Pancreas (tissue), 10 donors: ENCODE measurements at regions not wholly inside any gene's neighbourhood (a gene's known extent, or its start where the extent isn't known, plus 50 kb on each side); places are given as distances from the start of the nearest gene placed in this dataset.
A peak's percentile ranks its signal among the peaks of the same experiment; 100 is the strongest.

Source experiments
- ATAC-seq, 4 donors: fragments of 200-7000 bp; cut with Tn5 transposase; one replicate each; pipeline versions ENCODE4 v1.8.0 to v1.9.1; 2020; ENCODE audit warnings: mild to moderate bottlenecking in 4 of 4, moderate library complexity in 4 of 4
- DNase-seq, 6 donors: peaks; one replicate each; pipeline ENCODE4 v3.0.0-alpha.2; 2020
- FAIRE-seq: peaks from 2 replicates; lab custom pipeline; 2012; peaks lifted over from hg19 to GRCh38; lab: Jason Lieb, UNC
- H3K27ac ChIP-seq, 4 donors: fragments of 200-600 bp; sonication (generic); 1 replicate in 3 of 4; 2 replicates in 1 of 4; pipeline versions ENCODE4 v1.5.0 to v1.8.0; 2020
- H3K27me3 ChIP-seq, 4 donors: fragments of 200-600 bp; one replicate each; pipeline ENCODE4 v1.8.0; 2021
- H3K36me3 ChIP-seq, 3 donors: fragments of 200-600 bp; sonication (generic) in 1 of 3; one replicate each; pipeline versions ENCODE4 v1.5.0 to v1.8.0; 2020 to 2021
- H3K4me1 ChIP-seq, 3 donors: fragments of 200-600 bp; one replicate each; pipeline ENCODE4 v1.8.0; 2021
- H3K4me3 ChIP-seq, 4 donors: fragments of 200-600 bp; sonication (generic) in 2 of 4; one replicate each; pipeline versions ENCODE4 v1.5.0 to v1.8.0; 2020 to 2021
- H3K9me3 ChIP-seq, 4 donors: fragments of 200-600 bp; one replicate each; pipeline ENCODE4 v1.8.0; 2021
- WGBS, 2 donors: extraction: QIAGEN DNeasy Blood & Tissue Kit; methylation state at CpG; one replicate each; pipeline ENCODE4 v1.1.7; 2013; 5-methylcytosine and 5-hydroxymethylcytosine counted together
- intact Hi-C, 3 donors: fragments of 100-400 bp; cut with DNase I; formaldehyde crosslinking; loops; one replicate each; pipeline versions ENCODE4 v1.11.1 to v1.14.2; 2022
- TF ChIP-seq, protein P1 (sequence below), 4 donors: fragments of 200-600 bp; sonication (generic) in 3 of 4; IDR thresholded peaks; one replicate each; pipeline versions ENCODE4 v1.5.0 to v1.8.0; 2021; ENCODE audit warnings: antibody characterized with exemption in 4 of 4
- donor health status: healthy with polysubstance abuse.
- donor health status: DM: no; HTN: no; CAD: no; lungs with moderate emphysema.
- donor health status: DM: no; HTN: no; CAD: no.
- donor health status: control.
- donor health status: control.
- donor health status: Bipolar disorder and iron deficiency.
- donor health status: DM: yes; HTN: yes; CAD: no.
- donor health status: DM: no; HTN: no; CAD: no.
- donor health status: DM: no; HTN: no; CAD: no.
- donor health status: DM: yes; HTN: yes; CAD: no.

DNA sequence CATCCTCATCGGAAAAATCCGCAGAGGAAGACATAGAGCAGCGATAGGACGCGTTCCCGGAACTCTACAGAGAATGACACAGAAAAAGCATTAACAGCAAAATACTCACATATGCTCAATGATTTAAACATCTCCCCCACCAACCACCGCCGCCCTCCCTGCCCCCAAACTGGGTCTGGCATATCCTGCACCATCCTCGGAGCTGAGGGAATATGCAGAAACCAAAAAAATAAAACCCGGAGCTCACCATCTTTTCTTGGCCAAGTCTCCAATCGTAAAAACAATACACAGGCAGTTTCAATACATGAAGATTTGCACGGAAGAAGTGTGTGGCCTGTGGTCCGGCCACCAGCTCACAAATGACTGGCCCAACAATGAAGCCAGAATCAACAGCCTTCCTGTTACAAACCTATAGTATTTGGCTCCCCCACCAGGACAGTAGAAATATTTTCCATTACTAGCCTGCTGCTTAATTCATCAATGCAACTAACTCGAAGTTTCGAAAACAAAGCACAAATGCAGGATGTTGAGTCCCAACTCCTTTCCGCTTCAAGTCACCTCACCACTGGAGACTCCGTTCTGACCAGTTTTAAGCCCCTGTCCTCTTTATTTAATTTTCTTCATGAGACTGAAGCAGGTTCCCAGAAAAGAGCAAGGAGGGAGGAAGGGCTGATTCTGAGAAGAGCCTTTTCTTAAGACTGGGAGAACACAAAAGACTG lies 103.2 kb upstream of the BEND6 start:
- no peak for FAIRE-seq
- Histone ChIP-seq H3K9me3 (no peaks in the 10 kb centered on the region), H3K36me3 (no peaks in the 10 kb centered on the region), H3K27ac (peak overlapping the region in 1 of 4 donors; percentile 9), H3K27me3 (no peaks in the 10 kb centered on the region), H3K4me1 (no peaks in the 10 kb centered on the region), H3K4me3 (peak overlapping the region in 2 of 4 donors; percentile 15 to 39)
- TF ChIP-seq, protein P1, sequence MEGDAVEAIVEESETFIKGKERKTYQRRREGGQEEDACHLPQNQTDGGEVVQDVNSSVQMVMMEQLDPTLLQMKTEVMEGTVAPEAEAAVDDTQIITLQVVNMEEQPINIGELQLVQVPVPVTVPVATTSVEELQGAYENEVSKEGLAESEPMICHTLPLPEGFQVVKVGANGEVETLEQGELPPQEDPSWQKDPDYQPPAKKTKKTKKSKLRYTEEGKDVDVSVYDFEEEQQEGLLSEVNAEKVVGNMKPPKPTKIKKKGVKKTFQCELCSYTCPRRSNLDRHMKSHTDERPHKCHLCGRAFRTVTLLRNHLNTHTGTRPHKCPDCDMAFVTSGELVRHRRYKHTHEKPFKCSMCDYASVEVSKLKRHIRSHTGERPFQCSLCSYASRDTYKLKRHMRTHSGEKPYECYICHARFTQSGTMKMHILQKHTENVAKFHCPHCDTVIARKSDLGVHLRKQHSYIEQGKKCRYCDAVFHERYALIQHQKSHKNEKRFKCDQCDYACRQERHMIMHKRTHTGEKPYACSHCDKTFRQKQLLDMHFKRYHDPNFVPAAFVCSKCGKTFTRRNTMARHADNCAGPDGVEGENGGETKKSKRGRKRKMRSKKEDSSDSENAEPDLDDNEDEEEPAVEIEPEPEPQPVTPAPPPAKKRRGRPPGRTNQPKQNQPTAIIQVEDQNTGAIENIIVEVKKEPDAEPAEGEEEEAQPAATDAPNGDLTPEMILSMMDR (IDR thresholded peaks at IDR 0.05): peak in 1 of 4 donors; percentile 14
- 8 to 11% methylated on average over 17 of the region's 17 CpGs for WGBS, 2 donors
- intact Hi-C loops: no loop called here
- peak; percentile 80 to 96 (median 94) for ATAC-seq
- DNase-seq: peak in 2 of 6 donors; percentile 29 to 35

DNA sequence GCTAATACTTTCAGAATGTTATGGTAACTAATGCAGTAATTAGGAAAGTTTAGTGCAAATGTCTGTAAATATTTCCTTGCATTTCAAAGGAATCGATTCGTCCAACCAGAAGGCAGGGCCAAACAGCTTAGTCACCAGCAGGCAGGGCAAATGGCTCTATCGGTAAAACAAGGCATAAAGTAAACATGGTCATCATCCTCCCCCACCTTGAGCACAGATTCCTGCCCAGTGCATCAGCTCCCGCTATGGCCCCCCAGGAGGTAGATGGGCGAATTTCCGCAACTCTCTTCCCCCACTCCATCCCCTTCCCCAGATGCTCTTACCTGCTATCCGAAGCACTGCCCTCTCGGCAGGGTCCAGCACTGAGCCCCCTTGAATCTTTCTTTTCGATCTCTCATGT lies 103.8 kb upstream of the BEND6 start:
- WGBS, 2 donors: 14 to 18% methylated on average over 9 of the region's 9 CpGs
- ATAC-seq (peak; percentile 31 to 69 (median 50)), DNase-seq (no peak), FAIRE-seq (no peak)
- TF ChIP-seq, protein P1 (IDR thresholded peaks at IDR 0.05): no peak
- intact Hi-C loops: no loop called here
- no peaks in the 10 kb centered on the region for H3K4me1 ChIP-seq
- H3K4me3 ChIP-seq: peak overlapping the region in 2 of 4 donors; percentile 15 to 39
- H3K9me3 ChIP-seq: no peaks in the 10 kb centered on the region
- H3K36me3 ChIP-seq: no peaks in the 10 kb centered on the region
- no peaks in the 10 kb centered on the region for H3K27me3 ChIP-seq
- peak overlapping the region in 1 of 4 donors; percentile 9 for H3K27ac ChIP-seq

DNA sequence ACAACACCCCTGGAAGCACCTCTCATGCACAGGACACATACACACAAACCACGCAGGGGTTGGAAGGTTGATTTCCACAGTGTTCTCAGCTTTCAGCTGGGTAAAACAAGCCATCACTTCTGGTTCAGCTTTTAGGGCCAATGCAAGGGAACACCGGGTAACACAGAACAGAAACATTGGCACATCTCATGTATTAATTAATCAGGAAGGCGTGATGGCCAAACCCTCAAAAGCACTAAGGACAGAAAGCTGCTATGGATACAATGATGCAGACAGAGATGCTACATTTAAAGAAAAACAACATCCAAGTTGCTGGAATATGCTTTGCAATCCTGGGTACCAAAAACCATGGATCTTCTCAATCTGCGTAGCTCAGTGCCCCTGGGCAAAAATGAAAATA lies 104.3 kb upstream of the BEND6 start:
- Histone ChIP-seq H3K9me3 (no peaks in the 10 kb centered on the region), H3K27me3 (no peaks in the 10 kb centered on the region), H3K27ac (no peak overlapping the region), H3K36me3 (no peaks in the 10 kb centered on the region), H3K4me3 (peak overlapping the region in 1 of 4 donors; percentile 39), H3K4me1 (no peaks in the 10 kb centered on the region)
- DNase-seq (no peak), ATAC-seq (peak in 3 of 4 donors; percentile 9 to 21 (median 16)), FAIRE-seq (no peak)
- 55 to 62% methylated on average over 4 of the region's 4 CpGs for WGBS, 2 donors
- TF ChIP-seq, protein P1 (IDR thresholded peaks at IDR 0.05): no peak
- intact Hi-C loops: no loop called here

DNA sequence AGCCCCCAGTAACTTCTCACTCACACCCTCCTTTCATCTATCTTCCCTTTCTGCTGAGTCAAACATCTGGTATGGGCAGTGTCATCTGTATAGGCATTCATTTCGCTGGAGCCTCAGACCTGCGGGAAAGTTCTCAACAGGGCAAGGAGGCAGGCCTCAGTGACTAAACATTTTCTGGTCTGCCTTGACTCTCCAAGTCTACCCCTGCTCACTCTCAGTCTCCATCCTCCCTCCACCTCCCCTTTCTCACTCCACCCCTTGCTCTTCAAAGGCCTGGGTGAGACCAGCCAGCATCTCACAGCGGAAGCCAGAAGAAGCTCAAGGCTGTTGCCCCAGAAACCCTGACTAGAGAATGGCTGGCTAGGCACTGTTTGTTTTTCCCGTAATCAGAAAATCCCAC lies 105.0 kb upstream of the BEND6 start:
- 74 to 81% methylated on average over 4 of the region's 4 CpGs for WGBS, 2 donors

More for the DNA sequence above, 105.0 kb upstream of the BEND6 start:
- no peak for ATAC-seq
- intact Hi-C loops: loop anchor here in 2 of 3 donors (5.0 to 10.0 kb wide), 2 partner anchors 135 to 143 kb away; no protein-coding TSS in a partner anchor
- Histone ChIP-seq H3K4me1 (no peaks in the 10 kb centered on the region), H3K4me3 (no peak overlapping the region), H3K36me3 (no peaks in the 10 kb centered on the region), H3K27ac (no peak overlapping the region), H3K9me3 (no peaks in the 10 kb centered on the region), H3K27me3 (no peaks in the 10 kb centered on the region)
- no peak for FAIRE-seq
- no peak for DNase-seq
- TF ChIP-seq, protein P1 (IDR thresholded peaks at IDR 0.05): no peak
